GM12878 (cell line): ENCODE measurements at regions not wholly inside any gene's neighbourhood (a gene's known extent, or its start where the extent isn't known, plus 50 kb on each side); places are given as distances from the start of the nearest gene placed in this dataset.

Experiments
- ATAC-seq: fragments of 200-7000 bp; cut with Tn5 transposase; 3 replicates; pipeline ENCODE4 v1.9.1; 2020; ENCODE audit warnings: mild to moderate bottlenecking, moderate library complexity
- BruUV-seq: library from RNA; stranded (reverse); fragments of 400-500 nt; replicated peaks from 2 replicates; lab custom pipeline; 2021; lab: Mats Ljungman, UMichigan
- CTCF ChIA-PET: fragments of 300-600 bp; sonication (Branson Sonifier 250); formaldehyde crosslinking; extraction: SDS; loops from one replicate; lab custom pipeline; 2021; ENCODE audit warnings: inconsistent platforms; lab: Yijun Ruan, JAX
- POLR2A ChIA-PET: fragments of 350-600 bp; formaldehyde crosslinking; extraction: SDS; loops from one replicate; lab custom pipeline; 2021; ENCODE audit warnings: inconsistent platforms; lab: Charles Lee
- RAD21 ChIA-PET: fragments of 300-600 bp; sonication (Branson Sonifier 250); formaldehyde crosslinking; loops from one replicate; lab custom pipeline; 2023; ENCODE audit warnings: antibody characterized with exemption; ENCODE audit not compliant: unreplicated experiment; lab: Charles Lee
- SMC1A ChIA-PET: fragments of 300-600 bp; sonication (Branson Sonifier 250); formaldehyde crosslinking; loops from one replicate; lab custom pipeline; 2023; ENCODE audit not compliant: unreplicated experiment, uncharacterized antibody; lab: Charles Lee
- DNase-seq: peaks from one replicate; pipeline ENCODE4 v3.0.0-alpha.2; 2011; ENCODE audit warnings: low read depth, low spot score
- FAIRE-seq: peaks from 3 replicates; lab custom pipeline; 2011; peaks lifted over from hg19 to GRCh38; lab: Jason Lieb, UNC
- H2AFZ ChIP-seq: 2 replicates; pipeline ENCODE4 v1.6.0; 2011; ENCODE audit warnings: low read depth, low read length, control low read depth; ENCODE audit not compliant: control insufficient read depth
- H3K27ac ChIP-seq: 2 replicates; pipeline ENCODE4 v1.5.1; 2011; ENCODE audit warnings: control low read depth; ENCODE audit not compliant: control insufficient read depth, insufficient read depth
- H3K27me3 ChIP-seq, 2 experiments: replicated peaks in 1 of 2; 2 replicates each; pipeline versions ENCODE4 v1.6.0 to v1.6.1; 2011; ENCODE audit warnings: low read length in 1 of 2; ENCODE audit not compliant: control insufficient read depth in 2 of 2, insufficient read depth in 2 of 2
- H3K36me3 ChIP-seq, 2 experiments: 2 replicates each; pipeline ENCODE4 v1.5.1; 2011; ENCODE audit warnings: low read length in 1 of 2; ENCODE audit not compliant: control insufficient read depth in 2 of 2, insufficient read depth in 2 of 2
- H3K4me1 ChIP-seq: 2 replicates; pipeline ENCODE4 v1.6.1; 2011; ENCODE audit warnings: mild to moderate bottlenecking, low read length, moderate library complexity, mixed read lengths; ENCODE audit not compliant: control insufficient read depth, insufficient read depth
- H3K4me2 ChIP-seq: 2 replicates; pipeline ENCODE4 v1.6.0; 2011; ENCODE audit warnings: control low read depth; ENCODE audit not compliant: control insufficient read depth, insufficient read depth
- H3K4me3 ChIP-seq: fragments of 200-600 bp; sonication (generic); 2 replicates; pipeline ENCODE4 v1.5.1; 2016
- H3K79me2 ChIP-seq: 2 replicates; pipeline ENCODE4 v1.6.0; 2011; ENCODE audit warnings: low read length; ENCODE audit not compliant: control insufficient read depth, insufficient read depth
- H3K9ac ChIP-seq: 2 replicates; pipeline ENCODE4 v1.8.0; 2011; ENCODE audit warnings: low read length, control low read depth, mixed read lengths; ENCODE audit not compliant: control insufficient read depth, insufficient read depth
- H3K9me3 ChIP-seq: replicated peaks from 3 replicates; pipeline ENCODE4 v1.5.1; 2011; ENCODE audit warnings: mild to moderate bottlenecking, low read length; ENCODE audit not compliant: control insufficient read depth, insufficient read depth
- H4K20me1 ChIP-seq: 2 replicates; pipeline ENCODE4 v1.6.0; 2011; ENCODE audit not compliant: control insufficient read depth, insufficient read depth
- ASH2L ChIP-seq: fragments of 300-600, 200-600 bp; sonication (generic); IDR thresholded peaks from 2 replicates; pipeline ENCODE4 v1.6.1; 2017; ENCODE audit warnings: low read depth, mild to moderate bottlenecking, borderline replicate concordance
- BACH1 ChIP-seq: fragments of 450-650 bp; IDR thresholded peaks from 2 replicates; pipeline ENCODE4 v1.6.1; 2017; ENCODE audit warnings: mild to moderate bottlenecking, borderline replicate concordance
- BCL11A ChIP-seq: IDR thresholded peaks from 2 replicates; pipeline ENCODE4 v1.6.1; 2011; ENCODE audit warnings: low read depth, low read length
- CBX3 ChIP-seq: fragments of 200-600 bp; sonication (generic); IDR thresholded peaks from 2 replicates; pipeline ENCODE4 v1.6.1; 2016; ENCODE audit warnings: low read depth, borderline replicate concordance
- EP300 ChIP-seq, 2 experiments: fragments of 150-350 bp in 1 of 2; IDR thresholded peaks; 2 replicates each; pipeline ENCODE4 v1.6.1; 2011 to 2012; ENCODE audit warnings: low read depth in 2 of 2, low read length in 2 of 2, borderline replicate concordance in 1 of 2, improper control_type of control experiment in 1 of 2, inconsistent platforms in 1 of 2; ENCODE audit not compliant: control insufficient read depth in 1 of 2
- IKZF2 ChIP-seq, 2 experiments: fragments of 450-650 bp; IDR thresholded peaks; 2 replicates each; pipeline ENCODE4 v1.6.1; 2017; ENCODE audit warnings: mild to moderate bottlenecking in 2 of 2, moderate library complexity in 2 of 2
- KAT2A ChIP-seq: conservative IDR thresholded peaks from 2 replicates; pipeline ENCODE4 v1.6.1; 2011; ENCODE audit warnings: low read depth, low read length; ENCODE audit not compliant: control insufficient read depth
- NFXL1 ChIP-seq: fragments of 450-650 bp; IDR thresholded peaks from 2 replicates; pipeline ENCODE4 v1.6.1; 2017; ENCODE audit warnings: antibody characterized with exemption, mild to moderate bottlenecking, borderline replicate concordance
- NFYB ChIP-seq: IDR thresholded peaks from 2 replicates; pipeline ENCODE4 v1.6.1; 2011; ENCODE audit warnings: low read depth, mild to moderate bottlenecking, low read length, improper control_type of control experiment, moderate library complexity; ENCODE audit not compliant: insufficient read depth
- POLR2AphosphoS2 ChIP-seq: IDR thresholded peaks from 2 replicates; pipeline ENCODE4 v1.6.1; 2011; ENCODE audit warnings: low read depth, mild to moderate bottlenecking, low read length, improper control_type of control experiment, moderate library complexity
- RCOR1 ChIP-seq: conservative IDR thresholded peaks from 2 replicates; pipeline ENCODE4 v1.6.1; 2012; ENCODE audit warnings: low read depth, low read length, improper control_type of control experiment
- RELB ChIP-seq: fragments of 450-650 bp; IDR thresholded peaks from 2 replicates; pipeline ENCODE4 v1.6.1; 2017; ENCODE audit warnings: low read depth, mild to moderate bottlenecking, moderate library complexity
- SIN3A ChIP-seq: IDR thresholded peaks from 2 replicates; pipeline ENCODE4 v1.6.1; 2012; ENCODE audit warnings: low read depth, low read length, improper control_type of control experiment
- SMC3 ChIP-seq: IDR thresholded peaks from 2 replicates; pipeline ENCODE4 v1.6.1; 2011; ENCODE audit warnings: low read length, improper control_type of control experiment, borderline replicate concordance
- TCF12 ChIP-seq: IDR thresholded peaks from 2 replicates; pipeline ENCODE4 v1.6.1; 2011; ENCODE audit warnings: low read depth, mild to moderate bottlenecking, low read length
- ZBED1 ChIP-seq: IDR thresholded peaks from 2 replicates; pipeline ENCODE4 v1.6.1; 2016; ENCODE audit warnings: borderline replicate concordance
- WGBS: methylation state at CpG from one replicate; pipeline ENCODE4 v1.1.6; 2016; ENCODE audit warnings: low lambda C conversion rate; ENCODE audit not compliant: insufficient replicate concordance, insufficient coverage; ENCODE audit errors: missing lambda C conversion rate; 5-methylcytosine and 5-hydroxymethylcytosine counted together
- in situ Hi-C: fragments of 300-500 bp; cut with MboI; formaldehyde crosslinking; loops from 9 replicates; pipeline ENCODE4 v1.14.3; 2018; ENCODE audit warnings: mixed read lengths
- intact Hi-C: fragments of 100-400 bp; cut with micrococcal nuclease; formaldehyde crosslinking; loops from one replicate; pipeline ENCODE4 v1.14.2; 2022; ENCODE audit not compliant: unreplicated experiment
- TF ChIP-seq, protein P1 (sequence below): fragments of 450-650 bp; IDR thresholded peaks from 2 replicates; pipeline ENCODE4 v1.6.1; 2017; ENCODE audit warnings: antibody characterized with exemption, mild to moderate bottlenecking, moderate library complexity
- TF ChIP-seq, protein P2 (sequence below): fragments of 450-650 bp; IDR thresholded peaks from 2 replicates; pipeline ENCODE4 v1.6.1; 2018; ENCODE audit warnings: borderline replicate concordance, mild to moderate bottlenecking; ENCODE audit not compliant: partially characterized antibody

- TF ChIP-seq TCF12 = no peak
Measured at GRCh38 chr4:64780664-64781063, 371.4 kb upstream of the TECRL start (continued).

- no peak overlapping the region for H3K9ac ChIP-seq
- no peaks in the 10 kb centered on the region for H3K79me2 ChIP-seq
- no peak for DNase-seq
- no peak overlapping the region for H3K27ac ChIP-seq
- no peak for FAIRE-seq
- H3K36me3 ChIP-seq = no peaks in the 10 kb centered on the region
- H2AFZ ChIP-seq = no peak overlapping the region
- H3K4me3 ChIP-seq = no peak overlapping the region
- no TSS peak for BruUV-seq
- in situ Hi-C loops = no loop called here
- no peaks in the 10 kb centered on the region for H3K9me3 ChIP-seq
- H3K4me2 ChIP-seq = no peak overlapping the region
- ChIA-PET RAD21 (no interaction called here), SMC1A (no interaction called here), POLR2A (no interaction called here), CTCF (no interaction called here)
- no peaks in the 10 kb centered on the region for H4K20me1 ChIP-seq
- intact Hi-C loops = no loop called here
- H3K27me3 ChIP-seq = no peaks in the 10 kb centered on the region
- ATAC-seq = no peak
- 36% methylated on average over 3 of the region's 3 CpGs for WGBS
- H3K4me1 ChIP-seq = no peaks in the 10 kb centered on the region
- TF ChIP-seq POLR2AphosphoS2 (no peak), BCL11A (no peak), ZBED1 (no peak), ASH2L (no peak), CBX3 (no peak), NFYB (no peak), EP300 (IDR thresholded peaks at IDR 0.05; ENCODE audit: borderline replicate concordance in 1 of 2, control insufficient read depth in 1 of 2, low read depth in 2 of 2, low read length in 2 of 2) (no peak), BACH1 (no peak), RCOR1 (no peak), NFXL1 (no peak), IKZF2 (IDR thresholded peaks at IDR 0.05) (no peak), KAT2A (no peak), SMC3 (no peak), SIN3A (no peak), RELB (no peak)
- TF ChIP-seq, protein P1, sequence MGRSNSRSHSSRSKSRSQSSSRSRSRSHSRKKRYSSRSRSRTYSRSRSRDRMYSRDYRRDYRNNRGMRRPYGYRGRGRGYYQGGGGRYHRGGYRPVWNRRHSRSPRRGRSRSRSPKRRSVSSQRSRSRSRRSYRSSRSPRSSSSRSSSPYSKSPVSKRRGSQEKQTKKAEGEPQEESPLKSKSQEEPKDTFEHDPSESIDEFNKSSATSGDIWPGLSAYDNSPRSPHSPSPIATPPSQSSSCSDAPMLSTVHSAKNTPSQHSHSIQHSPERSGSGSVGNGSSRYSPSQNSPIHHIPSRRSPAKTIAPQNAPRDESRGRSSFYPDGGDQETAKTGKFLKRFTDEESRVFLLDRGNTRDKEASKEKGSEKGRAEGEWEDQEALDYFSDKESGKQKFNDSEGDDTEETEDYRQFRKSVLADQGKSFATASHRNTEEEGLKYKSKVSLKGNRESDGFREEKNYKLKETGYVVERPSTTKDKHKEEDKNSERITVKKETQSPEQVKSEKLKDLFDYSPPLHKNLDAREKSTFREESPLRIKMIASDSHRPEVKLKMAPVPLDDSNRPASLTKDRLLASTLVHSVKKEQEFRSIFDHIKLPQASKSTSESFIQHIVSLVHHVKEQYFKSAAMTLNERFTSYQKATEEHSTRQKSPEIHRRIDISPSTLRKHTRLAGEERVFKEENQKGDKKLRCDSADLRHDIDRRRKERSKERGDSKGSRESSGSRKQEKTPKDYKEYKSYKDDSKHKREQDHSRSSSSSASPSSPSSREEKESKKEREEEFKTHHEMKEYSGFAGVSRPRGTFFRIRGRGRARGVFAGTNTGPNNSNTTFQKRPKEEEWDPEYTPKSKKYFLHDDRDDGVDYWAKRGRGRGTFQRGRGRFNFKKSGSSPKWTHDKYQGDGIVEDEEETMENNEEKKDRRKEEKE = no peak
- TF ChIP-seq, protein P2, sequence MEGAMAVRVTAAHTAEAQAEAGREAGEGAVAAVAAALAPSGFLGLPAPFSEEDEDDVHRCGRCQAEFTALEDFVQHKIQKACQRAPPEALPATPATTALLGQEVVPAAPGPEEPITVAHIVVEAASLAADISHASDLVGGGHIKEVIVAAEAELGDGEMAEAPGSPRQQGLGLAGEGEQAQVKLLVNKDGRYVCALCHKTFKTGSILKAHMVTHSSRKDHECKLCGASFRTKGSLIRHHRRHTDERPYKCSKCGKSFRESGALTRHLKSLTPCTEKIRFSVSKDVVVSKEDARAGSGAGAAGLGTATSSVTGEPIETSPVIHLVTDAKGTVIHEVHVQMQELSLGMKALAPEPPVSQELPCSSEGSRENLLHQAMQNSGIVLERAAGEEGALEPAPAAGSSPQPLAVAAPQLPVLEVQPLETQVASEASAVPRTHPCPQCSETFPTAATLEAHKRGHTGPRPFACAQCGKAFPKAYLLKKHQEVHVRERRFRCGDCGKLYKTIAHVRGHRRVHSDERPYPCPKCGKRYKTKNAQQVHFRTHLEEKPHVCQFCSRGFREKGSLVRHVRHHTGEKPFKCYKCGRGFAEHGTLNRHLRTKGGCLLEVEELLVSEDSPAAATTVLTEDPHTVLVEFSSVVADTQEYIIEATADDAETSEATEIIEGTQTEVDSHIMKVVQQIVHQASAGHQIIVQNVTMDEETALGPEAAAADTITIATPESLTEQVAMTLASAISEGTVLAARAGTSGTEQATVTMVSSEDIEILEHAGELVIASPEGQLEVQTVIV = no peak
Measured at GRCh38 chr4:64777286-64777685, 368.0 kb upstream of the TECRL start.
